NCI-H774 (cell line): ENCODE measurements at regions not wholly inside any gene's neighbourhood (a gene's known extent, or its start where the extent isn't known, plus 50 kb on each side); places are given as distances from the start of the nearest gene placed in this dataset.

Source experiments
- DNase-seq: peaks from one replicate; lab custom pipeline; 2025; lab: John Stamatoyannopoulos, UW

DNA sequence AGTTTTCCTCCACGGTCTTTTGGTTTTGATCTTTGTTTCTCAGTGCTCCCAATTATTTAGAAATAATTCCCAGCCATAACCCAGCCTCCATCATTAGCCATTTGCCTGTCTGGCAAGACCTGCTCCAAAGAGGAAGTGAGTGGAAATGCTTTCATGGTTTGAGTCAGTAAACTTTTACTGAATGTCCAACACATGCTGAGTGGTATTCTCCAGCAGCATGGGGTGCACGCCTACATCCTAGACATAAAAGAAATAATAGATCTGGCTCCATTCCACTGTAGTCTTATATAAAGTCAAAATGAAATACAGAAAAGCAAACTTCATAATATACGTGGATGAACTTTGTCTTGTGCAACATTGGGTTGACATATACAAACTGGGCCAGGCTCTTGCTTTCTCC is 757.2 kb downstream of the TLE1 start:
- no peak for DNase-seq

DNA sequence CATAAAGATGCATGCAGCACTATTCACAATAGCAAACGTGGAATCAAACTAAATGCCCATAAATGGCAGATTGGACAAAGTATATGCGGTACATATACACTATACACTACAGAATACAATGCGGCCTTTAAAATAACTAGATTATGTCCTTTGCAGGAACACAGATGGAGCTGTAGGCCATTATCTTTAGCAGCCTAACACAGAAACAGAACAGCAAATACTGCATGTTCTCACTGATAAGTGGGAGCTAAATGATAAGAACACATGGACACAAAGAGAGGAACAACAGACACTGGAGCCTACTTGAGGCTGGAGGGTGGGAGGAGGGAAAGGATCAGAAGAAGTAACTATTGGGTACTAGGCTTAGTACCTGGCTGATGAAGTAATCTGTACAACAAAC is 758.2 kb downstream of the TLE1 start:
- DNase-seq: no peak

DNA sequence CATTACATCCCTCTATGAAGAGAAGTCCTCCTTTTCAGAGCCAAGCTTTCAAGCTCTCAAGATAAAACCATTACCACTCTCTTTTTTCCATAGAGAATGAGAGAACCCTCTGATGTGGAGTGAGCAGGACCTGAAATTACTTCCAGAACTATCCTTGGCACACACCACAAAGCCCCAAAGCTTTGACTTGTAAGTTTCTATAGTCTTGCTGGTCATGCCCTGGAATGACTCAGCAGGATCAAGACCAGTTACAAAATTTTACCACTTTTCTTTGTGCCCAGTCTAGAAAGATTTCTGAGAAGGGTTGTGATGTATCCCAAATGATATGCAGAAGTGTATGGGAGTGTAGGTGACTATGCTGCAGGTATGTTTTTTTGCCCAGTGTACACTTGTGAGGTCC is 760.6 kb downstream of the TLE1 start:
- DNase-seq: no peak

DNA sequence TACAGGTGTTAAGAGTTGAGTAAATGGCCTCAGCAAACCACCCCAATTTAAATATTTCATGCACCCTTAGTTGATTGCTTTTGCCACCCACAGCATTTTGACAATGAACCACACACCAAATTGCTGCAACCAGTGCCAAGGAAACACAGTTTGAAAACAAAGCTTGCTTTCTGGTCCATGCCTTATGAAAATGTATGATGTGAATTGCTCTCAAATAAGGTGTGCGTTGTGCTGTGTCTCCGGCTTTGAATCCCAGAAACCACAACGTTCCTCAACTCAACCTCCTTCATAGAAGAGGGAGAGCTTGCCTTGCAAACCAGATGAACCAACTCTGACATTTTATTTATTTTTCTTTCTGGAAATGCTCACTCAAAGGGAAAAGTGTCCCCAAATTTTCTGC is 762.7 kb downstream of the TLE1 start:
- no peak for DNase-seq

DNA sequence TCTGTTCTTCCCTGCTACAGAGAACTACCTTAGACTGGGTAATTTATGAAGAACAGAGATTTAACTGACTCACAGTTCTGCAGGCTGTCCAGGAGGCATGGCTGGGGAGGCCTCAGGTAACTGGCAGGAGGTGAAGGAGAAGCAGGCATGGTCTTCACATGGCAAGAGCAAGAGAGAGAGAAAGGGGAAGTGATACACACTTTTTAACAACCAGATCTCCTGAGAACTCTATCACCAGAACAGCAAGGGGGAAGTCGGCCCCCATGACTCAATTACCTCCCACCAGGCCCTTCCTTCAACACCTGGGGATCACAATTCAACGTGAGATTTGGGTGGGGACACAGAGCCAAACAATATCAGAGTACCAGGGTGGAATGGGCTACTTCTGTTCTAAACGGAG is 766.8 kb downstream of the TLE1 start:
- DNase-seq: no peak

DNA sequence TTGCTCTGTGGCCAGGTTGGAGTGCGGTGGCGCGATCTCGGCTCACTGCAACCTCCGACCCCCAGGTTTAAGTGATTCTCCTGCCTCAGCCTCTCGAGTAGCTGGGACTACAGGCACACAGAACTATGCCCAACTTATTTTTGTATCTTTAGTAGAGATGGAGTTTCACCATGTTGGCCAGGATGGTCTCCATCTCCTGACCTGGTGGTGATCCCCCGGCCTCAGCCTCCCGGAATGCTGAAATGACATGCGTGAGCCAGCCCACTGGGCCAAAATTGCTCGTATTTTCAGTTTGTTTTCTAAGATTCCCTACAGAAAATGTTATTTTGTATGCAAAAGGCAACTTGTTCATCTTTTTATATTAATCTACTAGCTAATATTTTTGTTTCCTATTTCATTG is 782.6 kb downstream of the TLE1 start:
- no peak for DNase-seq

DNA sequence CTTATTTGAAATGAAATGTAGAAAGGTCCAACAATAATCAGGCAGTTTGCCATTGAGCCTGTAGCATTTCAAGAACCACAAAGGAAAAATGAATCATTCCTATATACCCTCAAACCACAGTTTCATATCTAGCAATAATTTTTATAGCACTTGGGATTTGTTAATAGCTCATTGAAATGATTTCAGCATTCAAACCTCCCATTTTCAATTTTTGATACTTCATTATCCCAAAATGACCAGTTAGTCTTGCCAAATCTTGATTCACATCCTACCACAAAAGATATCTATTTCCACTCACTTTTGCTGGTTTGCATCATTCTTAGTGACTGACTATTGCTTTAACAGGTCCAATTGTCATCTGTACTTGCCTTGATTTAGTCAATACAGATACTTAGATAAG is 790.1 kb downstream of the TLE1 start:
- no peak for DNase-seq

DNA sequence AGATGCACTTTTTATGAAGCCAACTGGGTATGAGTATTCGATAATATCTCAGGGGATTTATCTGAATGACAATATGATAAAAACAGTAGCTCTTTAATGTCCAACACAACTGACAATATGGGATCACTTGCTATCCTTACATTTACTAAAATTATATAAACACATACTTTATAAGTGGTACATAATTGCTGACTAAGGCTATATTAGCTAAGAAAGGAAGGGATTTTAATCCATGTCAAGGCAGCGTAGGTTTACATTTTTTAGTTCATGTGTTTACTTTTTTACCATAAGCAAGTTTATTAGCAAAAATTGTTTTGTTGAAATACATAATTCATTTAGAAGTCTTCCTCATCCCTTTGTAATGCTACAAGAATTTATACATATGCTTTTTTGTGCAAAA is 796.2 kb downstream of the TLE1 start:
- no peak for DNase-seq

DNA sequence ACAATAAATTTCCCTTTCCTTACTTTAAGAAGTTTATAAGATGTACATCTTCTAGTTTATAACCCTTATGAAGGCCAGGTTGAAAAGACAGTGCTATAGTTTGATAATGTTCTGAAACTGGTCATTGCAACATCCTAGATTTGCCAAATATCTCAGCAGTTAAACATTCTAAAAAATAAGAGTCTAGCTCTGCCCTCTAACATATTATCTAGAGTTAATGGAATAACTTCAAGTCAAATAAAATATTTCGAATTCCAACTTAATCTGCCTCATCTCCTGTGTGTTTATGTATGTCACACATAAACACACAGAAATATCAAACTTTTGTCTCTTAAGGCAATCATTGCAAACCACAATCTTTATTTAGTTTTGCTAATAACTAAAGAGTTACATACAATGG is 796.6 kb downstream of the TLE1 start:
- DNase-seq: no peak

DNA sequence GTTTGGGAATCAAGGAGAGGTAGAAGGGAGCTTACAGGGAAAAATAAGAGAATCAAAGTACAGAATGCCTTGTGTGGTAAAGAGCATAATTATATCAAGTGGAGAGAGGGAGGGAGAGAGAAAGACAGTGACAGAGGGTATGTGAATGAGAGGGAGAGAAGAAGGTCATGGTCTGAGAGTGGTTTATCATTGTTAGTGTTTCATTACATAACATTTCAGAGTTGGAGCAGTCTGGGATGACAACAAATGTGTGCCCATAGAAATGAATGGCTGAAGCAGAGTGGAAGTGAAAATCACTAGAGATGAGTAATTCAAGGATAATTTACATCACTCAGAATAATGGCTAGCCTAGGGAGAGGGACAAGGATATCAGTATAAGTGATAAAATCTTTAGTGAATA is 799.2 kb downstream of the TLE1 start:
- no peak for DNase-seq

DNA sequence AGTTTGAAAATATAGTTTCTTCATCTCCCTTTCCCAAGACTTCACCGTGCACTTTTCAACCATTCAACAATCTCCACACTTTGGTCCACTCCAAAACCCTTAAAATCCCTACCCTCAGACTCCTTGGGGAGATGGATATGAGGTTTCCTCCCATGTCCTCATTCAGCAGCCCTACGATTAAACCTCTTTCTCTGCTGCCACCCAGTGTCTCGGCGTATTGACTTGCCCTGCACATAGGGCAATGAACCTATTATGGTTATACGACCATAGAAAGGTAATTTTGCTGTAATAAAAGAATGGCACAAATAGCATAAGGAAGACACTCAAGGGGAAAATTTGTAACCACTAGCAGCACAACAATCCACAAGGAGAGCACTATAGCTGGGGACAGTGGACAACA is 803.5 kb downstream of the TLE1 start:
- DNase-seq: no peak

DNA sequence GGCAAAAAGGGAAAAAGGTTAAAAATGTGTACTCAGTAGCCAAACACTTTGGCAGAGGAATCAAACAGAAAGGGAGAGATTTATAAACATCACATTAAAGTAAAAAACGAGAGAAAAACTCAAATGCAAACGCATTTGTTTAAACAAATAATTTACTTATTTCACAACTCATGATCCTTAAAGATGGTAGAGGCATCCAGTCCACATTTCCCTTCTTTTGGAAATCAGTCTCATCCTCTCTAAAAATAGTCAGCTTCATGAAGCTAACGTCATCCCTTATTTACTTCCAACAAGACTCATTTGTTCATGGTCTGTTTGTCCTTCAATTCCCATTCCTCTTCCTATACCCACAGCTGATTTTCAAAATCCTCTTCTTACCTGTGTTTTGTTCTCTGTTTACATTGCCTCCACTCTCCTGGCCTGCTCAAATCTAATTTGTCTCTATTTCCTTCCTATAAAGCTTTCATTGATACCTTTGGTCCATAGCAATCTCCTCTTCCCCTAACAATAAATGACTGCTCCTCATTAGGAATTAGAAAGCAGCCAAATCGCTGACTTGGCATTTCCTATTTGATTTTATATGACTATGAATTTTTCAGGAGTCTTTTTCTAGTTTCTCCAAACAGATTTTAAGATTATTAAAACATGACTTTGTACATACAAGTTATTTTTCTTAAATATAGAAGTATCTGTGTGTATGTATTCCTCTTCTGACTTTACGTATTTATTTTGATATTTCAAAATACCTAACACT is 805.3 kb downstream of the TLE1 start:
- DNase-seq: no peak

DNA sequence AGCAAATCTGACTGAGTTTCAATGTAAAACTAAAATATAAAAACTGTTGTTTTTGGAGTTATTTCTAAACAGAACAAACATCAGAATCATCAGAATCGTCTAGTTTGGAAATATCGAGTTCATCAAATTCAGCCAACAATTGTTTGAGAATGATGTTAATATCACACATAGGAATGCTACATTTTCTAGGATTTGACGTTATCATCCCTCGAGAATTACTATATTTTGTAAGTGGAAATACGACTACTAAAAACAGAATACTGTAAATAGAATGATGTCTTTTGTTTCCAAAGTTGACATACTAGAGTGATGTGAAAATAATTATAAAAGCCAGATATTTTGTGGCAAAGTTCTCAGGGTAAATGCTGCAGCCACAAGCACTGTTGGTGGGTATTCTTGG is 805.9 kb downstream of the TLE1 start:
- no peak for DNase-seq

DNA sequence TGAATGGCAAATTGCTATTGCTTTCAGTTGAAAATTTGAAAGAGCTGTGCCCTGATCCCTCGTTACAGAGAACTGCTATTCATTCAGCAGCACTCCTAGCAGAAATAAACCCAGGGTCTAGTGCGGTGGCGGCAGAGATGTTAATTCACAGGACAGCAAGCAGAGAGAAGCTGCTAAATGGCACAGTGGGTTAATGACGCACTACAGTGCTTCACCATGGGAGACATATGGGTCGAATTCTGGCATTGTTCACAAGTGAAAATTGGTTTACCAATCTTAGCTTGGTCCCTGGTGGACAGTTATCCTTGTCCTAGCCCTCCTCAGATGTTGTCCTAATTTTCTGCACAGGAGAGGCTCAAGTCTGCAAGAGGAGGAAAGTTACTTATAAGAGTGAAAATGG is 807.4 kb downstream of the TLE1 start:
- no peak for DNase-seq

DNA sequence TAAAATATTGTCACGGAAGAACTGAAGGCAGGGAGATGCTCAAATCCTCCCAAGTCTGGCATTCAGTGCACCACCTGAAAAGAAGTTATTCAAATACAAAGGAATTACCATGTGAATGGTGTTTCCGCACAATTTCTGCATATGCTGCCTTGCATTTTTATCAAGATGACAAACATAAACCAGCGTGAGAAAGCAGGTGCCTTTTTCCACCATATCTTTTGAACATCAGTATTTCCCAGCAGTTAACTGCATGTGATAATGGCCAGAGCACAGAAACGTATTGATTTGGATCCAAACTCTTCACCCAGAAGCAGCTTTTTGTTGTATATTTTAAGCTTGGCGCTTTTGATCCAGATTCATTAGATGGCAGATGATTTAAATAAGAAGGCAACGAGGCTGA is 808.0 kb downstream of the TLE1 start:
- DNase-seq: no peak

DNA sequence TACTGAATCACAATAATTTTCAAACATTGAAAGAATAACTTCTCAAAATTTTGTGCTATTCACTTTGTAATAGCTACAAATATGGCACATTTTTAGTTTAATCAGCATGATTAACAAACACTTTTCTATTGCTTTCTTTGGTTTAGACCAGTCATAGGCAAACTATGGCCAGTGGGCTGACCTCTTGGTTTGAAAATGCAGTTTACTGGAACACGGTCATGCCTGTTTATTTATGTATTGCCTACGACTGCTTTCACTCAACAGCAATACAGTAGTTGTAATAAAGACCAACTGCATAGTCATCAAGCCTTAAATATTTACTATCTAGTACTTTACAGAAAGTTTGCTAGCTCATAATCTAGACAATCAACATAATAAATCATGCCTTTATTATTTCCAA is 810.8 kb downstream of the TLE1 start:
- no peak for DNase-seq

DNA sequence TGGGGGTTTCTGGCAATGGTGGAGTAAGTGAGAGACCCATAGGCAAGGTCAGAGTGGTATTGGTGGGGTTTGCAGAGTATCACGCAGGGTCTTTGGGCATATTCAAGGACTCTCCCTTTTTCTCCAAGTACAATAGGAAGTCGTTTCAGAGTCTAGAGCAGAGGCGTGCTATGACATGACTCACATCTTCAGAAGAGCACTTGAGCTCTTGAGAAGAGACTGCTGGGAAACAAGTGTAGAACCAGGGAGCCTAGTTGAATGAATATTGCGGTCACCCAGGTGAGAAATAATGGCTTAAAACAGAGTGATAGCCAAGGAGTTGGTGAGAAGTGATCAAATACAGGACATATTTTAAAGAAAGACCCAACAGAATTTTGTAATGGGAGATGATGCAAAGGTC is 813.4 kb downstream of the TLE1 start:
- DNase-seq: no peak

DNA sequence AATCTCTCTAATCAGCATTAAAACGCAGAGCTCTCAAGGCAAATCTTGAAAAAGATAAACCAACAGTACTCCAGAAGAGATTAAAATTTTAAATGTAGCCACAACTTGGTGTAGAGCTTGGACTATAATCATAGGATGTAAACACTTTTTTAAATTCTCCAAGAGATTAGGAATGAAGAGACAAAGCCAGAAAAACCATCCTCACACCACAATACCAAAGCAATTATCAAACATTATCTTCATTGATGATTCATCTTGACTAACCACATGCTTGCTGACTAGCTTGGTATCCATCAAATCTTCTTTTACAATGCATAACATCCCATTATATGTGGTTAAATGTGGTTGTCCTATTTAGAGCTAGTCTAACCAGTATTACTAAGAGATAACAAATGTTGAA is 815.1 kb downstream of the TLE1 start:
- no peak for DNase-seq

DNA sequence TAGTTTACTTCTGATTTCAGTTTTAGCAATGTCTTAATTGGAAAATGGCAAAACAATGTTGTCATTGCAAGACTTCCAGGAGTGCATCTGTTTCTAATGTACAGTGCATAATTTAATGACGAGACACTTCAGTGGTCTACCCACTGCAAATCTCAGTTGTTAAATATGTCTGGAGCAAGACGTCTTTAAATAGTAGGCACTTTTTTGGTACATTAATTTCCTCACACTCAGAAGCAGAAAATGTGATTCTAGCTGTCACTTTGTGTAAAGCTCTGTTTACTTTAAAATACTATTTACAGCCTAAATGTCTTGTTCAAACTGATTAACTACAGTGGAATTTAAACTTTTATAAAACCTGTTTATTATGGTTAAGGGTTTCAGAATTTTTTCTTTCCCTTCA is 815.5 kb downstream of the TLE1 start:
- no peak for DNase-seq

DNA sequence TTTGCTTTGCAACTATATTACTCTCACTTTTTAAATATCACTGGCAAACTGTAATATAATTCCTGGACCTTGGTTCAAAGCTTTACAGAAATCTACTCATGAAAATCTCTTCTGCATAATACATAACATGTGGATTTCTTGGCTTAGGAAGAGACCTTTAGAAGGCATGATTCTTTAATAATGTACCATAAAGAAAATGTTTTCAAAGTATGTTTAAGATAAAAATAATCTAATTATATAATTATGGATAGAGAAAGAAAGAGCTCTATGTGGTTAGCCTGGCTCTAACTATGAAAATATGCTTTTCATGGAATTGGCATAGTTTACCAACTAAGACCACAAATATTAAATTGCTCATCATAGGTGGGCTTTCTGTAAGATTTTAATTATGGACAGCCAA is 817.8 kb downstream of the TLE1 start:
- no peak for DNase-seq

DNA sequence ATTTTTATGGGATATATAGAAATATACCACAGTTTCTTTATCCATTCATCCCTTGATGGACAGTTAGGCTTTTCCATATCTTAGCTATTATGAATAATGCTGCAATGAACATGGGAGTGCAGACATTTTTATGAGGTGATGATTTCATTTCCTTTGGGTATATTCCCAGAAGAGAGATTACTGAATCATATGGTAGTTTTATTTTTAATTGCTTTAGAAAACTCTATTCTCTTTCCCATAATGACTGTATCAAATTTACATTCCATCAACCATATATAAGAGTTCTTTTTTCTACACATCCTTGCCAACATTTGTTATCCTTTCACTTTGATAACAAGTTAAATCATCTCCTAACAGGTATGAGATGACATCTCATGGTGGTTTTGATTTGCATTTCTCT is 821.6 kb downstream of the TLE1 start:
- no peak for DNase-seq

DNA sequence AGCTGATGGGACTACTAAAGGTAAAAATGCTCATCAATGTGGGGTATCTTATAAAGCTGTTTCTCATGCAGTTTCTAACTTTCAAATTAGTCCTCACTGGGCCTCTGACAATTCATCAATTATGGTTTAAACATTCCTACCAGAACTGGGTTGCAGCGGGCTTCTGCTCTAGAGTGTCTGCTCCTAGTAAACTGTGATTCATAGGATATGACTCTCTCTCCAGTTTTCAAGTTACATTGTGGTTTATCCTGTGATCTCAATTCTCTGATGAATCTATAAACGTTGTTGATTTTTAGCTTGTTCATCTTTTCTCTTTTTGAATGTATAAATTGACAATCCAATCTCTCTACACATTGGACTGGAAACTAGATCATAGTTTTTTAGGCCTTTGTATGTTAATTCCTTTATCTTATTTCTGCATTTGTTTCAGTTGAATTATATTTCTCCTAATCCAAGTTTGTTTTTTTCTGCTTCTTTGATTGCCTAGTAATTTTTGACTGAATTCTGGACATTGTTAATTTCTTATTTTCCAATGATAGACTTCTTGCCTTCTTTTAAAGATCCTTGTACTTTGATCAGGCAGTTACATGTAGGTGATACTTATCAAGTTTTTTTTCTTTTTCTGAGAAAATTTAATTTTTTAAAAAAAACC is 822.6 kb downstream of the TLE1 start:
- no peak for DNase-seq

DNA sequence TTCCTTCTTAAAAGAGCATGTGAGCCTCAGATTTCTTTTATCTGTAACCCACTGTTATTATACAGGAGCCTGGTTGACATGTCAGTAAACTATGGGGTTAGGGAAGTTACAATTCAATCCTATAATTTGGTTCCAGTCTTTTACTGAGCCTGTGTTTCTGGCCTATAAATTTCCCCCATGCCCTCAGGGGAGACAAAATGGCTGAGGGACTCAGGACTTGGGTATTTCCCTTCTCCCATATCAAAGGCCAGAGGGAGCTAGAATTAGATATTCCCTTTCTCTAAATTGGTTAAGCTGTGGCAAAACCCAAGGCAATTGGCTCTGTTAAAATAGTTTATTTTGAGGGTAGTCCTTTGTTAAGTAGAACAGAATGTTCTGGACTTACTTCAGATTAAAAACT is 823.2 kb downstream of the TLE1 start:
- no peak for DNase-seq

DNA sequence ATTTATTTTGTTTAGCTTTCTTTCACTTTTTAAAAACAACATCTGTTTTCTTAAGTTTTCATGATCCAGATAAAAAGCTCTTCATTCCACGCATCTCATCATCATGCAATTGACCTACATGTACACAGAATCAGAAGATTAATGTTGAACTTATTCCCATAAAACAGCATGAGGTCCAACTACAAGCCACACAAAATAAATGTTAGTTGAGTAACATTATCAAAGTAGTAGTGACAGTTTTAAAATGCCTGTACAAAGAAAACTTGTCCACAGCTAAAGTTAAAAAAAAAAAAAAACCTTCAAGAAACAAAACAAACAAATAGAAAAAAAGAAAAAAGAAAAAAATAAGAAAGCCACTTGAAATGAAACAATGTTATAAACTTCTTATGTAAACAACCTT is 846.3 kb downstream of the TLE1 start:
- DNase-seq: no peak
